Kidney (tissue), 13 donors: ENCODE measurements at regions not wholly inside any gene's neighbourhood (a gene's known extent, or its start where the extent isn't known, plus 50 kb on each side); places are given as distances from the start of the nearest gene placed in this dataset.
A peak's percentile ranks its signal among the peaks of the same experiment; 100 is the strongest.

Experiments
- DNase-seq, 5 donors: peaks; one replicate each; pipeline ENCODE4 v3.0.0-alpha.2; 2013 to 2020
- FAIRE-seq: peaks from 2 replicates; lab custom pipeline; 2012; peaks lifted over from hg19 to GRCh38; lab: Jason Lieb, UNC
- H3K27ac ChIP-seq, 2 donors: one replicate each; pipeline ENCODE4 v1.7.0; 2013; ENCODE audit warnings: low read depth in 2 of 2, low read length in 2 of 2, inconsistent platforms in 1 of 2
- H3K27me3 ChIP-seq: one replicate; pipeline ENCODE4 v1.7.1; 2013; ENCODE audit warnings: low read length, inconsistent platforms; ENCODE audit not compliant: control insufficient read depth, insufficient read depth
- H3K36me3 ChIP-seq, 3 donors: one replicate each; pipeline versions ENCODE4 v1.7.0 to v1.7.1; 2013; ENCODE audit warnings: low read length in 3 of 3, control low read depth in 1 of 3, inconsistent platforms in 1 of 3; ENCODE audit not compliant: insufficient read depth in 3 of 3, control insufficient read depth in 2 of 3
- H3K4me1 ChIP-seq, 3 donors: one replicate each; pipeline versions ENCODE4 v1.7.0 to v1.7.1; 2013; ENCODE audit warnings: low read length in 3 of 3, inconsistent platforms in 1 of 3, low read depth in 1 of 3; ENCODE audit not compliant: control insufficient read depth in 2 of 3, insufficient read depth in 2 of 3
- H3K4me3 ChIP-seq, 3 donors: one replicate each; pipeline versions ENCODE4 v1.7.0 to v1.8.1; 2013; ENCODE audit warnings: low read length in 3 of 3, control low read depth in 1 of 3, inconsistent platforms in 1 of 3
- H3K9ac ChIP-seq, 3 donors: one replicate each; pipeline versions ENCODE4 v1.7.0 to v1.7.1; 2013; ENCODE audit warnings: low read length in 3 of 3, control low read depth in 1 of 3, inconsistent platforms in 1 of 3
- H3K9me3 ChIP-seq, 3 donors: one replicate each; pipeline versions ENCODE4 v1.7.0 to v1.7.1; 2013; ENCODE audit warnings: low read length in 3 of 3, control low read depth in 1 of 3, inconsistent platforms in 1 of 3; ENCODE audit not compliant: control insufficient read depth in 2 of 3, insufficient read depth in 1 of 3
- intact Hi-C: fragments of 100-400 bp; cut with DNase I; formaldehyde crosslinking; loops from one replicate; pipeline ENCODE4 v1.11.1; 2022
- TF ChIP-seq, protein P1 (sequence below): IDR thresholded peaks from 3 replicates; pipeline ENCODE4 v1.5.1; 2012; ENCODE audit warnings: mild to moderate bottlenecking, moderate library complexity, borderline replicate concordance; ENCODE audit not compliant: insufficient read depth; ENCODE audit errors: extremely low read depth
- donor health status: control.
- donor health status: control.
- donor health status: control.
- donor health status: control.
- donor health status: control.
- donor health status: DM: yes; HTN: yes; CAD: no.
- donor health status: Normal renal cell carcinoma (clear cell type).

DNA sequence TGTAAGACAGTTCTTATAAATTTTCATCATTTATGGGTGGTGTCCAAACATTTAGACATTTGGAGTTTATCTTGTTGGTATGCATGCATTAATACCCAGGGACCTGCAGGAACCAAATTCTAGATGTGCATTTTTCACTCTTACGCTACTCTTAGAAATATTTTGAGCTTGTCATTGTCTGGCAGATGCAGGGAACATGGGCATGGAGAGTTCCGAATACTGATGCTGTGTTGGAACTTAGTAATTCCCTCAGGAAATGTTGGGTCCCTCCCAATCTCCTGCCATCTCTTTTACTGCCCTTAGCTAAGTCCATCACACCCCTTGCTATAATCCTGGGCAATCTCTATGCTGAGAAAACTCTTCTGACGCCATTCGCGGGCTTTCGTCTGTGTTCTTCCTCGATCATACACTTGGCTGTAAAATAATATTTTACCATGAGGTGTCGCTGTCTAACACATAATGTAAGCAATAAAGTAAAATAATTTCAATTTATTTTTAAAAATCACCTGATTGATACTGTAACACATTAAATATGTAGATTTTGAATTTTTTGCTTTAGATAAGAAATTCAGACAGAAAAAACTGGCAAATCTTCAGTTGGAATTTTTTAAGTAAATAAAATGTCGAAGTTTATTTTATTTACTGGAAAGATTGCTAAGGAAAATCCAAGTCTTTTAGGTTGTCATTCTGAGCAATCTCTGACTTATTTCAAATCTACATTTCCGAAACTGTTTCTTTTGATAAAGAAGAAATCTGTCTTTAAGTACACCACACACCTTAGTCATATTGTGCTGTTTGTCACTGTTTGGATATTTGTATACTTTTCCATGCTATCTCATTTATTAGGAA is 304.1 kb upstream of the SSTR1 start:
- intact Hi-C loops: no loop called here
- Histone ChIP-seq H3K27me3 (no peaks in the 10 kb centered on the region), H3K9me3 (no peaks in the 10 kb centered on the region), H3K27ac (no peak overlapping the region), H3K36me3 (no peaks in the 10 kb centered on the region), H3K4me1 (no peaks in the 10 kb centered on the region), H3K9ac (no peak overlapping the region), H3K4me3 (no peak overlapping the region)
- FAIRE-seq: peak; percentile 85
- DNase-seq: peak in 2 of 5 donors; percentile 52 to 74
- TF ChIP-seq, protein P1, sequence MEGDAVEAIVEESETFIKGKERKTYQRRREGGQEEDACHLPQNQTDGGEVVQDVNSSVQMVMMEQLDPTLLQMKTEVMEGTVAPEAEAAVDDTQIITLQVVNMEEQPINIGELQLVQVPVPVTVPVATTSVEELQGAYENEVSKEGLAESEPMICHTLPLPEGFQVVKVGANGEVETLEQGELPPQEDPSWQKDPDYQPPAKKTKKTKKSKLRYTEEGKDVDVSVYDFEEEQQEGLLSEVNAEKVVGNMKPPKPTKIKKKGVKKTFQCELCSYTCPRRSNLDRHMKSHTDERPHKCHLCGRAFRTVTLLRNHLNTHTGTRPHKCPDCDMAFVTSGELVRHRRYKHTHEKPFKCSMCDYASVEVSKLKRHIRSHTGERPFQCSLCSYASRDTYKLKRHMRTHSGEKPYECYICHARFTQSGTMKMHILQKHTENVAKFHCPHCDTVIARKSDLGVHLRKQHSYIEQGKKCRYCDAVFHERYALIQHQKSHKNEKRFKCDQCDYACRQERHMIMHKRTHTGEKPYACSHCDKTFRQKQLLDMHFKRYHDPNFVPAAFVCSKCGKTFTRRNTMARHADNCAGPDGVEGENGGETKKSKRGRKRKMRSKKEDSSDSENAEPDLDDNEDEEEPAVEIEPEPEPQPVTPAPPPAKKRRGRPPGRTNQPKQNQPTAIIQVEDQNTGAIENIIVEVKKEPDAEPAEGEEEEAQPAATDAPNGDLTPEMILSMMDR: peak; percentile 54

DNA sequence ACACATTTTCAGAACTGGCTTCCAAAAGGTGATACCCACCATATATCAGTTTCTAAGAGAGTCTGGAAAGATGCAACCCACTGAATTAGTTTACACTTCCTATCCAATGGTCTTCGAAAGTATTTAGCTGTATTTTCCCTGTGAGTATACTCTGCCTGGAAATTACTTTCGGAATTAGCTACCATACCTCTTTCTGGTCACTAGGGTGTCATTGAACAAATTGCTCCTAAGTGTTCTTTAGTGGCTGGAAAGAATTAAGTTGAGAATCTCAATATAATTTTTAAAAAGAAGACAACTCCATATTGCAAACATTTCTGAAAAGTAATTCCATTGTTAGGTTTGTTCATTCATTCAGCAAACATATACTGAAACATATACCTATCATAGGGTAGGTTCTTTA is 283.1 kb upstream of the SSTR1 start:
- Histone ChIP-seq H3K9ac (no peak overlapping the region), H3K27ac (no peak overlapping the region), H3K4me1 (no peaks in the 10 kb centered on the region), H3K36me3 (no peaks in the 10 kb centered on the region), H3K4me3 (no peak overlapping the region), H3K9me3 (no peaks in the 10 kb centered on the region), H3K27me3 (no peaks in the 10 kb centered on the region)
- TF ChIP-seq, protein P1: no peak
- DNase-seq (no peak), FAIRE-seq (no peak)
- intact Hi-C loops: no loop called here

DNA sequence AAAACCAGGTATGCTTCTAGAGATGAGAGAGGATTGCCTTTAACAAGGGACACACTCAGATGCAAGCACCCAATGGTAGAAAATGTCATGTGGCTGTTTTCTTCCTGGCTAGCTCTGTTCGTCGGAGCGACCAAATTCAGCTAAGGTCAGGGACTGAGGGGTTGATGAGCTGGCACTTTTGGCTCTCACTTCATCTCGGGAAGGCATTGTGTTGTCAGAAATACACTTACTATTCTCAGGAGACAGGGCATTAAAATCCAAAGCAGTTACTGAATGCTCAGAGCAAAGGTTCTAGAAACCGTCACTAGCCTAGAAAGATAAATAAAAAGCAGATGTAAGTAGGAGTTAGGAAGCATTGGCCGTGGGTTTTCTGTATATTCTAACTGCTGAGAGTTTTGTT is 275.7 kb upstream of the SSTR1 start:
- Histone ChIP-seq H3K9ac (no peak overlapping the region), H3K27ac (no peak overlapping the region), H3K27me3 (no peaks in the 10 kb centered on the region), H3K36me3 (no peaks in the 10 kb centered on the region), H3K9me3 (no peaks in the 10 kb centered on the region), H3K4me1 (no peaks in the 10 kb centered on the region), H3K4me3 (no peak overlapping the region)
- DNase-seq: no peak
- intact Hi-C loops: no loop called here
- TF ChIP-seq, protein P1: no peak
- no peak for FAIRE-seq
